K562 (cell line): ENCODE measurements at regions not wholly inside any gene's neighbourhood (a gene's known extent, or its start where the extent isn't known, plus 50 kb on each side); places are given as distances from the start of the nearest gene placed in this dataset.

Experiments used
- CTCF ChIP-seq, 3 experiments: IDR thresholded peaks in 2 of 3; conservative IDR thresholded peaks in 1 of 3; 2 replicates each; pipeline ENCODE4 v1.5.1; 2011 to 2012; ENCODE audit warnings: low read length in 3 of 3, mild to moderate bottlenecking in 3 of 3, control low read depth in 2 of 3, improper control_type of control experiment in 1 of 3, inconsistent platforms in 1 of 3, low read depth in 1 of 3, mixed read lengths in 1 of 3, moderate library complexity in 1 of 3; ENCODE audit not compliant: insufficient read depth in 2 of 3
- HMBOX1 ChIP-seq: sonication (generic); IDR thresholded peaks from 2 replicates; pipeline ENCODE4 v1.6.1; 2016
- MAFK ChIP-seq: IDR thresholded peaks from 2 replicates; pipeline ENCODE4 v1.6.1; 2011; ENCODE audit warnings: low read length, improper control_type of control experiment
- MLLT1 ChIP-seq, 2 experiments: fragments of 450-650 bp; IDR thresholded peaks; 2 replicates each; pipeline ENCODE4 v1.6.1; 2016
- NFYB ChIP-seq: IDR thresholded peaks from 2 replicates; pipeline ENCODE4 v1.6.1; 2011; ENCODE audit warnings: mild to moderate bottlenecking, moderate library complexity; ENCODE audit not compliant: insufficient read length; ENCODE audit errors: extremely low read depth
- NR2C1 ChIP-seq, 2 experiments: fragments of 450-650 bp; IDR thresholded peaks; 2 replicates each; pipeline ENCODE4 v1.6.1; 2017; ENCODE audit warnings: mild to moderate bottlenecking in 2 of 2, antibody characterized with exemption in 1 of 2, inconsistent platforms in 1 of 2, missing compliant biosample characterization in 1 of 2, missing genetic modification characterization in 1 of 2
- NR2C2 ChIP-seq, 2 experiments: fragments of 200-800 bp in 1 of 2; sonication (Bioruptor generic) in 1 of 2; sonication (generic) in 1 of 2; formaldehyde crosslinking in 1 of 2; IDR thresholded peaks; 2 replicates each; pipeline versions ENCODE4 v1.6.1 to v1.8.0; 2016 to 2022; ENCODE audit warnings: mild to moderate bottlenecking in 1 of 2, missing compliant biosample characterization in 1 of 2, missing genetic modification characterization in 1 of 2, missing genetic modification reagents in 1 of 2
- NRF1 ChIP-seq, 2 experiments: fragments of 450-650 bp; IDR thresholded peaks in 1 of 2; conservative IDR thresholded peaks in 1 of 2; 2 replicates each; pipeline ENCODE4 v1.6.1; 2014; ENCODE audit warnings: mild to moderate bottlenecking in 2 of 2
- SMC3 ChIP-seq: conservative IDR thresholded peaks from 2 replicates; pipeline ENCODE4 v1.6.1; 2011; ENCODE audit warnings: low read depth, low read length, improper control_type of control experiment; ENCODE audit not compliant: insufficient read depth
- SP1 ChIP-seq: sonication (generic); formaldehyde crosslinking; IDR thresholded peaks from 2 replicates; pipeline ENCODE4 v1.8.1; 2022; ENCODE audit warnings: mild to moderate bottlenecking, missing genetic modification reagents
- ZNF224 ChIP-seq: sonication (generic); formaldehyde crosslinking; IDR thresholded peaks from 2 replicates; pipeline ENCODE4 v1.8.0; 2022; ENCODE audit warnings: mild to moderate bottlenecking, missing genetic modification reagents
- ZNF318 ChIP-seq, 2 experiments: fragments of 450-650 bp; IDR thresholded peaks; 2 replicates each; pipeline ENCODE4 v1.6.1; 2016; ENCODE audit warnings: mild to moderate bottlenecking in 2 of 2, borderline replicate concordance in 1 of 2, low read depth in 1 of 2, moderate library complexity in 1 of 2
- ZNF324 ChIP-seq: fragments of 250-450 bp; sonication (Bioruptor Pico); IDR thresholded peaks from 2 replicates; pipeline ENCODE4 v1.4.0; 2020; ENCODE audit warnings: mild to moderate bottlenecking

GRCh38 chr9:111151537-111151936, 113.3 kb upstream of the LPAR1 start:
- no peak for TF ChIP-seq HMBOX1
- no peak for TF ChIP-seq SP1 (CRISPR knock-in tag)
- no peak for TF ChIP-seq ZNF224 (CRISPR knock-in tag)
- no peak for TF ChIP-seq SMC3
- TF ChIP-seq NRF1 (conservative IDR thresholded peaks at IDR 0.05 in 1 of 2, IDR thresholded peaks at IDR 0.05 in 1 of 2) = no peak
- no peak for TF ChIP-seq NR2C2 (CRISPR knock-in tag; IDR thresholded peaks at IDR 0.05)
- TF ChIP-seq NR2C2 (tag; IDR thresholded peaks at IDR 0.05) = no peak
- TF ChIP-seq CTCF (IDR thresholded peaks at IDR 0.05 in 2 of 3, conservative IDR thresholded peaks at IDR 0.05 in 1 of 3; ENCODE audit: insufficient read depth in 2 of 3, low read depth in 1 of 3, low read length in 3 of 3) = no peak
- no peak for TF ChIP-seq MAFK
- TF ChIP-seq MLLT1 (IDR thresholded peaks at IDR 0.05) = no peak
- no peak for TF ChIP-seq ZNF324 (CRISPR knock-in tag)
- TF ChIP-seq NR2C1 (IDR thresholded peaks at IDR 0.05) = no peak
- TF ChIP-seq NR2C1 (tag; IDR thresholded peaks at IDR 0.05) = no peak
- TF ChIP-seq NFYB = no peak
- TF ChIP-seq ZNF318 (IDR thresholded peaks at IDR 0.05; ENCODE audit: borderline replicate concordance in 1 of 2, low read depth in 1 of 2) = no peak
